Activated CD8-positive, alpha-beta memory T cell treated with anti-CD3 and anti-CD28 coated beads, Interleukin-2, amount 50 U/mL, for 4 hours (primary cell): ENCODE measurements at regions not wholly inside any gene's neighbourhood (a gene's known extent, or its start where the extent isn't known, plus 50 kb on each side); places are given as distances from the start of the nearest gene placed in this dataset.

ENCODE experiments used
- DNase-seq: peaks from one replicate; pipeline ENCODE4 v3.0.0-alpha.2; 2020

DNA sequence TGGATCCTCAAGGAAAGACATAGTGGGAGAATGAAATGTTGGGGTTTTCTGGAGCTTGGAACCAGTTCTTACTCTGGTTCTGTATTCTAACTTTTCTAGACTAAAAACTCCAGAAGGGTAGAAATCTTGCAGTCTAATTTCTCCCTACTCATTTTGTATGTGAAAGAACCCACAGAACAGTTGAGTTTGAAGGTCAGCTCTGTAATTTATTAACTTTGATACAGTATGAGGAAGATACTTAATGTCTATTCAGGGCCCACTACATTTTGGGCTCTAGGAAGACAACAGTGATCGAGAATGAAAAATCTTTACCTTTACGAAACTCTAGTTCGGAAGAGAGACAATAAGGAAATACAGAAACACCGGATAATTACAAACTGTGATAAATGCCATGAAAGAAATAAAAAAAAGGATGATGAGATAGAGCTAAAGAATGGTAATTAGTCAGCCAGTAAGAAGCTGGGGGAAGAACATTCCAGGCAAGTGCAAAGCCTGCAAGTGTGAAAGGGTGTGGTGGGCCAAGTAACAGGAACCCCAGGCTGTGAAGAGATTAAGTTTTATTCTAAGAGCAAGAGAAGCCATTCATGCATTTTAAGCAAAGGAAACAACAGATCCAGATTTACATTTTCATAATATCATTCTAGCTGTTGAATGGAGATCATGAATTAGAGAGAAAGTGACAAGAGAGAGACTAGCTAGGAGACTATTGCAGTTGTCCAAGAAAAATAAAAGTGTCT is 159.9 kb upstream of the HMCN1 start:
- no peak for DNase-seq

DNA sequence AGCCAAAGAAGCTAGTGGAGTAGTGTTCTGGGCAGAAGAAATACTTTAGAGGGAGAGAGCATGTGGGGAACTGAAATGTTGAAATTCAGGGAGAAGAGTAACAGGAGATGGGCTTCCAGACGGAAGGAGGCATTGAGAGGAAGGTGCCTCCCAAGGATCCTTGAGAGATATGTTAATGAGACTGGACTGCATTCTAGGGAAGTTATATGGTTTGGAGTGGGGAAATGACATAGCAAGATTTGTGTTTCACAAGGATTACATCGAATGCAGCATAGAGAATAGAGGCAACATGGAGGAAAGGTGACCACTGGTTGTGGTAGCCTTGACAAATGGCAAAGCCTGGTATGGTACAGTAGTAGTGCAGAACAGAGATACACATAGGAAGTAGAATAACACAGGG is 160.5 kb upstream of the HMCN1 start:
- DNase-seq = no peak

DNA sequence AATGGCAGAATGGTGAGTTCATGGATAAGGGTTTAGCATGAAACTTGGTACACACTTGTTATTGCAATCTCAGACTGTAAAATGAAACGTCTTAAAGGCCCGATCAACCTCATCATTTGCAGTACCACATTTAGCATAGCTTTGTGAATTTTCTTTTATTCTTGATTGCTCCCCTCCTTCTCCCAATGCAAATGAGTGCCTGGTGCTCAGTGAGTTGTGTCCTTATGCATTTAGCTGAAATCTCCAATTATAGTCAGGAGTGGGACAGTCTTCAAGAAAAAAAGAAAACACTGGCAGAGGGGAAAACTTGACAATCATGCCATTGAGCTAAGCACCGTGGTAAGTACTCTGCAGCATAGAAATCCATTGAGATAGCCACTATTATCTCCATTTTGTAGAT is 161.0 kb upstream of the HMCN1 start:
- DNase-seq = no peak

DNA sequence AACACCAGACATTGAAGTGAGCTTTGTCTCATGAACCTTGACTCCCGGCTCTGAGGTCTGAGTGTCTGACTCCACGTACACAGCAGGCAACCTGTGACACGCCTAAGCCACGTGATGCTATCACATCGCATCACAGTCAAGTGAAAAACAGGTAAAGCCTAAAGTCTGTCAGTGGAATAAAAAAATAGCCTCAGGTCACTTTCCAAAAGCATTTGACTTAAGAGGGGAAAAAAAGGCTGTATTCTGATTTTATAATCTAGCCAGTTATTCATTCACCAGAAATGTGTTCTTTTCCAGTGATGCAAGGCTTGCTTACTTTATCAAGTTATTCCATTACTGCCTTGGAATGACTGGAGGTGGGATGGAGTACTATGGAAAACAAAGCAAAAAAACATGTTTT is 163.2 kb upstream of the HMCN1 start:
- no peak for DNase-seq

DNA sequence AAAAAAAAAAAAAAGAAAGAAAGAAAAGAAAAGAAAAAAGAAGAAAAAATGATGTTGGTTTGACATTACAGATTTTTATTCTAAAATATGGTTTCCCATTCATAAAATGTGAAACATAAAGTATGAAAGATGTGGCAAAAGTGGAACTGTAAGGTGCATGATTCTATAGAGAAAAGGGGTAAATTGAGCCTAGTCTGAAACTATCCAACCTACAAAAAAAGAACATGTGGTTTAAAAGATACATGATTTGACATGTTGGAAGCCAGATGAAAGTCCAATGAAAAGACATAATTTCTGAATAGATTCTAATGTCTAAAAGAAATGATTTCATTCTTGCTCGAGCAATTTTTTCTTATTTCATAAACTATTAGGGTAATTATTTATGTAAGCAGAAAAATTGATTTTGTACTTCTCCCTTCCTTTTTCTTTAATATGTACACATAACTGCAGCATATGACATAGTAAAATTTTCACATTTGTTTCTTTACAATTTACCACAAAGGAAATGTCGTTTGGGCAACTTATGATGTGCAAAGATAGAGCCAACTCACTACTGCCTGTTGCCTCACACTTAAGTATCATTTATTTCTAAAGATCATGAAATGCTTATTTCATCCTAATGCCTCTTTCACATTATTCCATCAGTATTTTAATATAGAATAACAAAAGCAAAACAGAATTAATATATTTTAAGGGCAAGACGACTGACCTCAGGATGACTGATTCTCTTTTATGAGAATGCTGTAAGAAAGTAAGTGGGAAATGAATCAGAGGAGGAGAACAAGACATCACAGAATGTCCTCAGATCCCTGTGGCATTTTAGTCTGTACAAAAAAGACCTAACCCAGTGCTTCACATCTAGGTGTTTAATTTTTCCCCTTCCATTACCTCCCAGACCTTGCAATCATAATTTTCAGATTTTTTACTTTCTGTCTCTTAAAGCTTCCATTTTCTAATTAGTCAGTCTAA is 165.8 kb upstream of the HMCN1 start:
- no peak for DNase-seq

DNA sequence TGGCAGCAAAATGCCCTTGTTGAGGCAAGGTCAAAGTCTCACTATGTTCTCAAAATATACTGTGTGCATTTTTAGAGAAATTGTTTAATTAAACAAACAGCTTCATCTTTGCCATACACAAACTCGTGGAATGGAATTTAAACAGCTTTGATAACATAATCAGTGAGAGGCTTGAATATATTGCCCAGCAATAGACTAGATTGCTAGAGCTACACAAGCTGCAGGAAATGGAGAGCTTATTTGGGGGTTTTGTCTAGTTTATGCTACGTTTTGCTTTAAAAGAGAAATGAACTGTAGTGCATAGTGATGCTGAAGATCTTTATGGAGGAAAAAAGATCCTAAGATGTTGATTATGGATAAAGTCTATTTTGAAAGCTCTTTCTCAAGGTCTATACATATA is 166.8 kb upstream of the HMCN1 start:
- no peak for DNase-seq

DNA sequence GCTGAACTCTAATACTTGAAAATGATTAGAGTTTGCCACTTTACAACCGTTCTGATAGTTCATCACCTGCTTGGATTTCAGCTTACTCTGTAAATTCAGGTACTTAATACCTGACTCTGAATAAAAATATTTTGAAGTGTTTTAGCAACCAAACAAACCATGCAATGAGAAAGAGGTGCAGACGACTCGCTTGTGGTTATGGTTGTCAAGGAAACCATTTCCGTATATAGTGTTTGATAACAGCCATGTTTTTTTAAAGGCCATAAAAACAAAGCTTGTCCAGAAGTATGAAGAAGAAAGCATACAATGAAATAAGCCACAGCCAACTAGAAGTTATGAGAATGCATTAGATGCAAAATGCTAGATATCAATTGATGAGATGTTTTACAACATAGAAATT is 167.2 kb upstream of the HMCN1 start:
- DNase-seq = peak; percentile 33

DNA sequence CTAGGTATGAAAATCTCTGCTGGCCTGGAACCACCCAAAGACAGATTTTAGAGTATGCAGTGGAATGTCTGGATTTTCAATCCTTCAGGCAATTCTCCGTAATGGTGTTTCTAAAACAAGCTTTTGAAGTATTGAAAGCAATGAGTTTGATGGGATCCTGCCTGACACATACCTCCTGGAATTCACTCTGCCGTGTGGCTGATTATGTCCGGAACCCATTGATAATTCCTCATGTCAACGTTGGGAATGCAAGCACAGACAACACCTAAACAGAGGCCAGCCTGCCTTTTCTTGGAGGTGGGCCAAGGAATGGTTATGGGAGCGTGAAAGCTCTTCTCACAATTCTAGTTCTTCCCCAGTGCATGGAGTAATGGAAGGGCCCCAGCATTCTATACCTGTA is 168.9 kb upstream of the HMCN1 start:
- DNase-seq = no peak

DNA sequence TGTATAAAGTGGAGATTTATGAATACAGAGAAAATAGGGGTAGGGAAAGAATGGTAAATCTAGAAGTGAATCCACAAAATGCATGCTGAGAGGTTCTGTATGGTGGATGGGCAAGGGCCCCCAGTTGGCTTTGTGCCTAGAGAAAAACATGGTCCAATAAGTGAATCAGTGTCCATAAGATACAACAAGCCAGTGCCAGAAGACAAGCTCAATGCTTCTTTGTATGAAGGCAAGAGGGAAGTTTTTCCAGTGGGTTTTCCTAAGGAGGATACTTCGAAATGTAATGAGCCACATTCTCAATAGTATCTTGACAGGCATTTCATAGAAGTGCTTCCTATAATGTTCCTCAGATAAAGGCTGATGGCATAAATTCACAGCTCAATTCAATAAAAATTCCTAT is 169.4 kb upstream of the HMCN1 start:
- DNase-seq = no peak

DNA sequence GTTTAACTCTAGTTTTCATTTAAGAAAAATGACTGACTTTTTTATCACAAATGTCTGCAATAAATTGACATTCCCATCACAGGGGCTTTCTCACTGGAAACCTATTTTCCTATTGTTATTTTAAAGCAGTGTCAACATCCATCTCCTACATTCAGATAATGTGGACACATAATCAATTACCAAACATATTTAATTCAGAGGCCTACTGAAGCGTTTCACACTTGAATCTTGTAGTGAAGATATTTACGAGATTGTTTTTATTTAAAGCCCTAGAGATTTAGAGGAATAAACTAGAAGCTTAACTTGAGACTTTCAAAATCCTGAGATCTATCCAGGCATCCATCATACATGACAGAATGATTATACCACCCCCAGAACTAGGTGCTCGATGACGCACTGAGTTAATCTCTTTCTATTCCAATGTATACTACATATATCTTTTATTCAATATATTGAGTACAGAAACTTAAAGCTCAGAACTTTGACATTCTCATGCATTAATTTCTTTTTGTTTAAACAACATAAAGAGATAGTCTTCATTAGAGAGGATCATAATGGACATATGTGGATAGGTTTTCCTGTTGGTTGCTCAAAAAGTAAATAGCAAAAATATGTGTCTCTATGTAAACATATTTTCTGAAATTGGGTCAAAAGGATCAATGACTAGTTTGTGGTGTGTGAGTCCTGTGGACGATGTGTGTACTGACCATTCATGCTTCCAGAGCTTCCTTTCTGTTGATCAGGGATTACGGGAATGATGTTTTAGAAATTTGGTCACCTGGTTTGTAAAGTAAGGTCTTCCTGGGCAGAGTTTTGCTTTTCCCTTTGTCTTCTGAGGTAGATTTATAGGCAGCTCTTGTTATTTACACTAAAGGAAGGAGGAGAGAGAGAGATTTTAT is 171.5 kb upstream of the HMCN1 start:
- DNase-seq = no peak

DNA sequence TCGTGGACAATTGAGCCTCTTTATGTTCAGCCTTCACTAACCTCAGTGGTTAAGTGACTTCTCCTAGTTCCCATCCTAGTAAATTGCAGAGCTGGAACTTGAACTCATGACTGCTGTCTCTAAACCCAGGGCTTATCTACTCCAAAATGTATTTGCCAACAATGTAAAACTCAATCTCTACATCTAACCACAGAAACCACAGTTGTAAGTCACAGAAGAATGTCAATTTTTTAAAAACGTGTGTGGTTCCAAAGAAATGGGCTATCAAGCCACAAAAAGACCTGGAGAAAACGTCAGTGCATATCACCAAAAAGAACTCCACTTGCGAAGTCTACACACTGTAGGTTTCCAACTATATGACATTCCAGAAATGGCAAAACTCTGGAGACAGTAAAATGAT is 172.6 kb upstream of the HMCN1 start:
- no peak for DNase-seq

DNA sequence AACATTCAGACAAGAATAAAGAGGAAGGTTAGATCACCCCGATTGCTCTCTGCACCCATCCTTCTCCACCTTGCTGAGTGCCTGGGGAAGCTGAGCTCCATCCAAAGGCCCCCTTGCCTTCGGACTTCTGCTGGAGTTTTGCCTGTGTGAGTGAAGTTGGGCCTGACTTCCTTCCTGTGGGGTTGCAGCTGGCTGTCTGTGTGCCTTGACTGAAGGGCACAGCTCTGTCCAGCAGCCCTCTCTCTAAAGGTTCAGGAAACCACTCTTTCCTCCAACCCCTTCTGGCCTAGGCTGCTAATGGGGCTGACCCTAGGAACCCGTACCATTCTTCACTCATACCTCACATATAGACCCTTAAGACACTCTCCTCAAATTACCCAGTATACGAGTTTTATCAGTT is 173.4 kb upstream of the HMCN1 start:
- DNase-seq = no peak

DNA sequence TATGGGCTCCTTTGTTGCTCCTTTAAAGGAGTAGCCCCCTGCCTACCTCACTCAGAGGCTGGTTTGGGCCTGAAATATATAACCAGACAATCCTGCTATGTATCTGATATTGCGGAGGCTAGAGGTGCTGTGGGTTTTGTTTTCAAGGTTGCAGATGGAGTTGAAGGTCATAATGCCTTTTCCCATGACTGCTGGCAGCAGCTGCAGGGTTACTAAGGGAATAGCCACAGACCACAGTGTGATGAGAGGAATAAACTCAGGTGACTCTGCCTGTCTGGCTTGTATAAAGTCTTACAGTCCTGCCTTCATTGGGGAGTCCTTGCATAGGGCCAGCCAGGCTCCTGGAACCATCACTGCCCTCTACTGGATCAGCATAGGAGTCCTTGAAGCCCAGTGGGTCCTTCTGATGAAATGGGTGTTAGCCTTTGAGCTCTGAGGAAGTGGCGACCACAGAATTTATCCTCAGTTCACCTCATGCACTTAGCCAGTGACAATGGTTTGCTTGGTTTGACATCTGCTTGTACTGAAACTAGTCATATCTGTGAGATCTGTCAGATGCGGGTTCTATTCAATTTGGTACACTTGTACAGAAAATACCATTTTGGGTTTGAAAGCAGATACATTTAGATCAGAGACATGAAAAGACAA is 174.4 kb upstream of the HMCN1 start:
- DNase-seq = peak; percentile 18

DNA sequence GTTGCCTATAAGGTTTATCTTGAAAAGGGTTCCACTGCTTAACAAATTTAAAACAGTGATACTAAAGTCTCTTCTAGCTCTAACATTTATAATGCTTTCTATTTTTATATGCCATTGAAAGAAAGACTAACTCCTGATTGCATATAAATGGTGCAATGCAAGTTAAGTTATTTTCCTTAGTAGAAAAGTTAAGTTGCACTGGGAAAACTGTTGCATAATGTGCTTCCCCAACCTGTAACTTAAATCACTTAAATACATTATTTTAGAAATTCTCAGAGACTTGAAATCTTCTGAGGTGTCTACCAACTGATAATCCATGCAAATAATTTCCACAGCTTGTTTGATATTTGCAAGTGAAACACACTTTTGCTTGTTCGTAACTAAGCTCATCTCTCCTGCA is 175.0 kb upstream of the HMCN1 start:
- DNase-seq = no peak

DNA sequence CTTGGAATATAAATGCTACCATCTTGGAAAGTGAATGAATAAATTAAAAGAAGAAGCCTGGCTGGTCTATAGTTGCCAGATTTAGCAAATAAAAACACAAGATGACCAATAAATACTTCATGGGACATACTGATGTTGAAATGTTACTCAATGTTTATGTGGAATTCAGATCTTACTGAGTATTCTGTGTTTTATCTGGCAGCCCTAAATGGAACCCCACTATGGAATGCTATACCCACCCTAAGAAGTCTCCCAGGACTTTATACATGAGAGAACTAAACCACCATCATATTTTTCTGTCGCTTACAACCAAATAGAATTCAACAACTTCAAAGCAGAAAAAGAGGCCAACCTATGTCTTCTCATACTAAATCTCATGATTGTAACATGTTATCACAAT is 177.6 kb upstream of the HMCN1 start:
- DNase-seq = no peak

DNA sequence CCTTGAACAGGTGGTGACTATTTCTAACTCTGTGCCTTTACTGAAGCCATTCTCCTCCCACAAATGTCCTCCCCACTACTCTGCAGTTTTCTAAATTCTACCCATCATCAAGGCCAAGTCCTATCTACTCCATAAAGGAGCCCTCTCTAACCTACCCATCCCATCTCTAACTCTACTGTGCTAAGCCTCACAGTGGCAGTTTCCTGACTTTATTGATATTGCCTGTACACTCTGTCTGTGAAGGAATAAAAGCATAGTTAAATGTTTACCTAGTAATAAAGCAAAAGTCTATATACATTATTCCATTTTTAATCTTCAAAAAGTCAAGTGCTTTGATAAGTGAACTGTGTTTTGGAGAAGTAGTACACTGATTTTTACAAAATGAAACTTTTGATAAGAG is 178.4 kb upstream of the HMCN1 start:
- DNase-seq = no peak

DNA sequence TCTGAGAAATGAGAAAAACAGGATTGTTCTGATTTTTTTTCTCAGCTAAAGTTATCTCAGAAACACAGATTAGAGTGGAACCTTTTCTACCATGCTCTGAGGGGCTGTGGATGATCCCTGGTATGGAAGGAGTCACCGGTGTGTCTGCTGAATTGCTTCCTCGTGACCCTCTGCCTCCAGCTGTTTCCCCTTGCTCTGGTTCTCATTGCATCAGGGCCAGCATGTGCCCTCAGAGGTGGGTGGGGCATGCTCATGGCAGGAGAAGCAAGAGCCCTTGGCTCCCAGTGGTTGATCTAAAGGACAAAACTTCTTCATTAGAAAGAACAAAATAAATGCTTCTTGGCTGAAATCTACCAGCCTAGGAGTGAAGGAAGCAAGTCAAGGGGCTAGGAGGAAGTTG is 183.2 kb upstream of the HMCN1 start:
- no peak for DNase-seq

DNA sequence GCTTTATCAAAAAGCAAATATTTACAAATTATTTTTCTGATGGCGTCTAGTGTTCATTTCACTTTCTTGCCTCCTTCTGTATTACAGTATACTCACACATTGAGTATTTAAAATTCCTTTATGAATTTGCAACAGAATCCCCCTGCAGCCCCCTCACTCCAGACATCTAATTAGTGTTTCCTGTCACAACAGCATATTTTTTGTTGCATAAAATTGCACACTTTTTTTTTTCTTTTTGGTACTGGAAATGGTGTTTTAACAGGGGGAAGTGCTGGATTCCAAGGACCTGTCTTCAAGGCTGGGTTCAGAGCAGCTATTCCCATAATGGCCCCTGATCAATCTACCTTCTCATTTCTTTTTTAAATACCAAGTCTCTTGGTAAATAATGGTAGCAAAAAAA is 184.3 kb upstream of the HMCN1 start:
- no peak for DNase-seq

DNA sequence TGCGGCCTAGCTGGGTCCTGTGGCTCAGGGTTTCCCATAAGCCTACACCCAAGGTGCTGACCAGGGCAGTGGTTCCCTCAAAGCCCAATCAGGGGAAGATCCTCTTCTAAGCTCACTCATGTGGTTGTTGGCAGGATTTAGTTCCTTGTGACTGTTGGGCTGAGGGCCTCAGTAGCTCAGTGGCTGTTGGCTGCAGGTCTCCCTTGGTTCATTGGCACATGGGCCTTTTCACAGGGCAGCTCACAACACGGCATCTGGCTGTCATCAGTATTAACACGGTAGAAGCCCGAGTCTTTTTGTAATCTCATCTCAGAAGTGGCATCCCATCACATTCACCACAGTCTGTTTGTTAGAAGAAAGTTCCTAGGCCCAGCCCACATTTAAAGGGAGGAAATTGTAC is 188.2 kb upstream of the HMCN1 start:
- no peak for DNase-seq

DNA sequence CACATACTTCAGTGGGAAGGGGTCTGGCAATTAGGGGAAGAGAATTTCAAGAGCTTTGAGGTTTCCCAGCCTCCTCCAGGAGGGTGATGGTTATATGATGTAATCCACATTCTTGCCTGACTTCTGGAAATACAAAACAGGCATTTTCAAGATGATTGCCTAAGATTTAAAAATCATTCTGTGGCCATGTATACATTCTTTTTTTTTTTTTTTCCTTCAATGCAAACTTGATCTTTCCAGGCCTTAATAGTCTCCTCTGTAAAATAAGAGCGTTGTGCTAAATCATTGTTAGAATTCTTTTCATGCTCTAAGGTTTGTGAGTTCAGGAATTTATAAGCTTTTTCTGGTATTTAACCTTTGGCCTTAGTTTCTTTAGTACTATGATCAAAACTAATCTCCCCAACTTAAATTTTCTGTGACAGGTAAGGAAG is 192.3 kb upstream of the HMCN1 start:
- DNase-seq = no peak

DNA sequence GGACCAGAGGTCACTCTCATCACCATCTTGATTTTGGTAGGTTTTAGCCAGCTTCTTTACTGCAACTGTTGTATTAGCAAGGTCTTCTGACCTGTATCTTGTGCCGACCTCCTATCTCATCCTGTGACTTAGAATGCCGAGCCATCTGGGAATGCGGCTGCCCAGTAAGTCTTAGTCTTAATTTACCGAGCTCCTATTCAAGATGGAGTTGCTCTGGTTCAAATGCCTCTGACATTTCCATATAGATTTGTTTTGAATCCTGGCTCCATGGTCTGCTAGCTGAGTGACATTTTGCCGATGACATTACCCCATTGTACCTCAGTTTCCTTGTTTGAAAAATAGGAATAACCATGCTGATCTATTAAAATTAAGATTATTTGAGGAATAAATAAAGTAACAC is 193.9 kb upstream of the HMCN1 start:
- DNase-seq = no peak

DNA sequence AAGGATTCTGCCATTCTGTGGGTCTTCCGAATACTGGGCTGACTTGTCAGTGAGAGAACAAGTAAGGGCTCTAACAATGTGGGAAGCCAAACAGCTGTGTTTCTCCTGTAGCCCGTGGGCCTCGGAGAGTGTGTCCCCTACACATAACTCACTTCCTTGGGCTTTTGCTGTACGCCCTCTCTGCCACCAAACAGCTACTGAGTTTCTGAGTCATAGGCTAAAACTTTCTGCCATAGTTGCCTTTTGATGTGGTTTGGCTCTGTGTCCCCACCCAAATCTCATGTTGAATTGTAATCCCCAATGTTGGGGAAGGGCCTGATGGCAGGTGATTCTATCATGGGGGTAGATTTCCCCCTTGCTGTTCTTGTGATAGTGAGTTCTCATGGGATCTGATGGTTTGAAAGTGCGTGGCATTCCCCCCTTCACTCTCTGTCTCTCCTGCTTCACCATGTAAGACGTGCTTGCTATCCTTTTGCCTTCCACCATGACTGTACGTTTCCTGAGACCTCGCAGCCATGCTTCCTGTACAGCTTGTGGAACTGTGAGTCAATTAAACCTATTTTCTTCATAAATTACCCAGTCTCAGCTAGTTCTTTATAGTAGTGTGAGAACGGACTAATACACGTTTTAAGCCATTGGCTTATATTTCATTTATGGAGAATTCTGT is 194.8 kb upstream of the HMCN1 start:
- DNase-seq = no peak
